GM21515 (cell line): ENCODE measurements at regions not wholly inside any gene's neighbourhood (a gene's known extent, or its start where the extent isn't known, plus 50 kb on each side); places are given as distances from the start of the nearest gene placed in this dataset.
"Not testable (repeated sequence)": the region's sequence is repeated elsewhere in the genome, so short reads cannot be mapped to it uniquely, and the experiment has no call there.

ENCODE experiments used
- ATAC-seq: cut with Tn5 transposase; IDR thresholded peaks from one replicate; pipeline ENCODE4 v1.9.1; 2021; ENCODE audit not compliant: unreplicated experiment

DNA sequence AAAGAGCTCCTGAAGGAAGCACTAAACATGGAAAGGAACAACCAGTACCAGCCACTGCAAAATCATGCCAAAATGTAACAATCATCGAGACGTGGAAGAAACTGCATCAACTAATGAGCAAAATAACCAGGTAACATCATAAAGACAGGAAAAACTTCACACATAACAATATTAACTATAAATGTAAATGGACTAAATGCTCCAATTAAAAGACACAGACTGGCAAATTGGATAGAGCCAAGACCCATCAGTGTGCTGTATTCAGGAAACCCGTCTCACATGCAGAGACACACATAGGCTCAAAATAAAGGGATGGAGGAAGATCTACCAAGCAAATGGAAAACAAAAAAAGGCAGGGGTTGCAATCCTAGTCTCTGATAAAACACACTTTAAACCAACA, 83.9 kb upstream of the TSLP start:
- ATAC-seq = not testable (repeated sequence)

- ATAC-seq = no peak
Observed at GRCh38 chr5:110996742-110997141, 74.8 kb upstream of the TSLP start.

GRCh38 chr5:111002036-111002435, 69.5 kb upstream of the TSLP start:
- ATAC-seq = no peak

DNA sequence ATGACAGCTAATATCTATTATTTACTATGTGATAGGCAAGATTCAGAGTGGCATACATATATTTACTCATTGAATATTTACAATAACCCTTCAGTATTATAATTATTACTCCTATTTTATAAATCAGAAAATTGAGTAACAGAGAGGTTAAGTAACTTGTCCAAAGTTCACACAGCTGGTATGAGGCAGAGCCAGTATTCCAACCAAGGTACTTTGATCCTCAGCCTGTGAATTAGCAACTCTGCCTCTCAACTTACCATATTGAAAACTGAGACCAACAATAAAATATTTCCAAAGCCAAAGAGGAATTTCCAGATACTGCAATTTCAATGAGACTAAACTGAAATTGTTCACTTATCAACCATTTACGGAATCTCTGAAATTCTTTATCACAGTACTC, 67.9 kb upstream of the TSLP start:
- ATAC-seq = no peak

- no peak for ATAC-seq
Observed at GRCh38 chr5:111004291-111004690, 67.2 kb upstream of the TSLP start.

DNA sequence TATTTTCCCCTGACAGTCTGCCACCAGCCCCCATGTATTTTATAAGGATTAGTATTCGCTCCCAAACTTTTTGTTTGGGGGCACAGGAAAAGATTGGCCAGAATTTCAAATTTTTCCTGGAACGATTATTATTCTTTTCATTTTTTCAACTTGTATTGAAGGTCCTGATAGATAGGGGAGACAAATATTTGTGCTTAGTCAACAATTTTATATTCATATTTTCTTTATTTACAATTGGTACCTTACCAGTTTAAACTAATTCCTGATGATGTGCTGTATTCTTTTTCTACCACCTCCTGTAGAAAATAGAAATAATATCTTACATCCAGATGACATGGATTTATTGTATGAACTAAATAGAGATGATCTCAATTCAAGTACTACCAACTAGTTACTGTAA, 60.7 kb upstream of the TSLP start:
- ATAC-seq = no peak

GRCh38 chr5:111013011-111013410, 58.5 kb upstream of the TSLP start:
- no peak for ATAC-seq

GRCh38 chr5:111016801-111017200, 54.7 kb upstream of the TSLP start:
- ATAC-seq = no peak

DNA sequence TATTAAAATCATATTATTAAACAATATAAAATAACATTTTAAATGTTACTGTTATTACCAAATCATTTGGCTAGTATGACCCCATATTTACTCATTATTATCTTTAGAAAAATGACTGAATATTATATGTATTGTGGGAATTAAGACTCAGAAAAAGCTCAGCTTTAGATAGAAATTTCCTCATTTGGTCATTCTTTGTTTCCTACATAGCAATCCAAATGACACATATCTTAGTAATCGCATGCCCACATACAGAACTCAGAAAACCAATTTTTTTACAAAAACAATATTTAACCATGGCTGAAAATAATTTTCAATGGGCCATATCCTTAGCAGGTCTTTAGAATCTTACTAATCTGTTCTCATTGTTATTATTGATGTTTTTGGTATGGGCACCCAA, 53.8 kb upstream of the TSLP start:
- no peak for ATAC-seq
